NT2/D1 (cell line): ENCODE measurements at regions not wholly inside any gene's neighbourhood (a gene's known extent, or its start where the extent isn't known, plus 50 kb on each side); places are given as distances from the start of the nearest gene placed in this dataset.

ENCODE experiments used
- SUZ12 ChIP-seq: IDR thresholded peaks from 2 replicates; pipeline ENCODE4 v1.6.1; 2011; ENCODE audit not compliant: insufficient read length, insufficient read depth; ENCODE audit errors: extremely low read depth
- ZNF274 ChIP-seq: IDR thresholded peaks from 2 replicates; pipeline ENCODE4 v1.6.1; 2011; ENCODE audit warnings: mild to moderate bottlenecking, low read depth, low read length

DNA sequence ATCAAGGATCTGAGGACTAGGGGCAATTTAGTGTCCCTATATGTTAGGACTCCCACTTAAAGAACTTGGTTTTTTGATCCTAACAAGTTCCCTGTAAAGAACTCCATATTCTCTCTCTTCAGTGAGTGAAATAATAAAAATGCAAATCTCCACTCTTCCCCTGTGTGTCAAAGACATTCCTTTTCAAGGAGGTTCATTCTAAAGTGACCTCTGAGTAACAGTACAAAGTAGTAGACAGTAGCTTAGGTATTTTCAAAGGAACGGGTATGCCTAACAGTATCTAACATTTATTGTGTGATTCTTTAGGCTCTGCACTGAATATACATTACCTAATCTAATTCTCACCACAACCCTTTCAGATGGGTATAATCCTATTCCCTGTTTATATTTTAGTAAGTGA is 58.4 kb upstream of the SCOC start:
- TF ChIP-seq SUZ12 (no peak), ZNF274 (no peak)
